Limb (tissue), 2 donors: ENCODE measurements at regions not wholly inside any gene's neighbourhood (a gene's known extent, or its start where the extent isn't known, plus 50 kb on each side); places are given as distances from the start of the nearest gene placed in this dataset.
"Not testable (repeated sequence)": the region's sequence is repeated elsewhere in the genome, so short reads cannot be mapped to it uniquely, and the experiment has no call there.

Source experiments
- DNase-seq, 2 donors: peaks; one replicate each; pipeline ENCODE4 v3.0.0-alpha.2; 2016; ENCODE audit errors: extremely low spot score in 2 of 2

GRCh38 chr4:164081371-164081770, 586.9 kb downstream of the TMA16 start:
- no peak for DNase-seq

- DNase-seq, result no peak
Observed at GRCh38 chr4:164081801-164082200, 587.3 kb downstream of the TMA16 start.

- DNase-seq, result no peak
Observed at GRCh38 chr4:164087733-164088132, 593.2 kb downstream of the TMA16 start.

- no peak for DNase-seq
Observed at GRCh38 chr4:164095313-164096110, 601.0 kb downstream of the TMA16 start.

- no peak for DNase-seq
Observed at GRCh38 chr4:164096766-164097518, 602.5 kb downstream of the TMA16 start.

- not testable (repeated sequence) for DNase-seq
Observed at GRCh38 chr4:164100741-164101365, 606.4 kb downstream of the TMA16 start.

GRCh38 chr4:164108971-164109370, 614.5 kb downstream of the TMA16 start:
- no peak for DNase-seq

- no peak for DNase-seq
Observed at GRCh38 chr4:164109503-164109902, 615.0 kb downstream of the TMA16 start.

- DNase-seq, result no peak
Observed at GRCh38 chr4:164115236-164115635, 620.7 kb downstream of the TMA16 start.

- no peak for DNase-seq
Observed at GRCh38 chr4:164116286-164116685, 621.8 kb downstream of the TMA16 start.

- DNase-seq, result no peak
Observed at GRCh38 chr4:164134388-164134787, 619.5 kb upstream of the SMIM31 start.

- DNase-seq, result no peak
Observed at GRCh38 chr4:164136180-164136616, 617.7 kb upstream of the SMIM31 start.

GRCh38 chr4:164138521-164138920, 615.4 kb upstream of the SMIM31 start:
- DNase-seq, result no peak

GRCh38 chr4:164139291-164139690, 614.6 kb upstream of the SMIM31 start:
- no peak for DNase-seq

GRCh38 chr4:164141755-164142375, 612.1 kb upstream of the SMIM31 start:
- not testable (repeated sequence) for DNase-seq

GRCh38 chr4:164154416-164154815, 599.5 kb upstream of the SMIM31 start:
- DNase-seq, result no peak

GRCh38 chr4:164169591-164169990, 584.3 kb upstream of the SMIM31 start:
- no peak for DNase-seq

GRCh38 chr4:164177153-164177552, 576.8 kb upstream of the SMIM31 start:
- DNase-seq, result no peak

- no peak for DNase-seq
Observed at GRCh38 chr4:164177753-164178152, 576.2 kb upstream of the SMIM31 start.

GRCh38 chr4:164188236-164188635, 565.7 kb upstream of the SMIM31 start:
- no peak for DNase-seq

GRCh38 chr4:164192844-164193243, 561.1 kb upstream of the SMIM31 start:
- DNase-seq, result no peak

GRCh38 chr4:164193676-164194075, 560.3 kb upstream of the SMIM31 start:
- DNase-seq, result no peak
